Thymus (tissue), 11 donors: ENCODE measurements at regions not wholly inside any gene's neighbourhood (a gene's known extent, or its start where the extent isn't known, plus 50 kb on each side); places are given as distances from the start of the nearest gene placed in this dataset.
A peak's percentile ranks its signal among the peaks of the same experiment; 100 is the strongest.

ENCODE experiments used
- DNase-seq, 9 donors: peaks; one replicate each; pipeline ENCODE4 v3.0.0-alpha.2; 2013; ENCODE audit warnings: low spot score in 9 of 9, low read depth in 6 of 9, missing footprints in 1 of 9
- H3K27ac ChIP-seq, 2 donors: one replicate each; pipeline ENCODE4 v1.5.1; 2013; ENCODE audit warnings: control low read depth in 1 of 2, low read depth in 1 of 2, low read length in 1 of 2, mild to moderate bottlenecking in 1 of 2, moderate library complexity in 1 of 2
- H3K27me3 ChIP-seq, 2 donors: one replicate each; pipeline ENCODE4 v1.5.1; 2013; ENCODE audit warnings: low read length in 1 of 2; ENCODE audit not compliant: control insufficient read depth in 2 of 2, insufficient read depth in 1 of 2
- H3K36me3 ChIP-seq, 2 donors: one replicate each; pipeline ENCODE4 v1.5.1; 2013; ENCODE audit warnings: low read length in 1 of 2, mild to moderate bottlenecking in 1 of 2, moderate library complexity in 1 of 2; ENCODE audit not compliant: control insufficient read depth in 2 of 2, insufficient read depth in 2 of 2
- H3K4me1 ChIP-seq, 2 donors: one replicate each; pipeline ENCODE4 v1.5.1; 2013; ENCODE audit warnings: low read length in 2 of 2; ENCODE audit not compliant: control insufficient read depth in 2 of 2, insufficient read depth in 2 of 2
- H3K4me3 ChIP-seq, 2 donors: one replicate each; pipeline ENCODE4 v1.5.1; 2013; ENCODE audit warnings: low read length in 2 of 2, control low read depth in 1 of 2, mild to moderate bottlenecking in 1 of 2
- H3K9me3 ChIP-seq, 2 donors: one replicate each; pipeline ENCODE4 v1.5.1; 2013; ENCODE audit warnings: low read length in 1 of 2, mild to moderate bottlenecking in 1 of 2; ENCODE audit not compliant: control insufficient read depth in 2 of 2, insufficient read depth in 1 of 2
- WGBS: extraction: QIAGEN DNeasy Blood & Tissue Kit; methylation state at CpG from one replicate; pipeline ENCODE4 v1.1.7; 2013; 5-methylcytosine and 5-hydroxymethylcytosine counted together
- donor health status: healthy.

DNA sequence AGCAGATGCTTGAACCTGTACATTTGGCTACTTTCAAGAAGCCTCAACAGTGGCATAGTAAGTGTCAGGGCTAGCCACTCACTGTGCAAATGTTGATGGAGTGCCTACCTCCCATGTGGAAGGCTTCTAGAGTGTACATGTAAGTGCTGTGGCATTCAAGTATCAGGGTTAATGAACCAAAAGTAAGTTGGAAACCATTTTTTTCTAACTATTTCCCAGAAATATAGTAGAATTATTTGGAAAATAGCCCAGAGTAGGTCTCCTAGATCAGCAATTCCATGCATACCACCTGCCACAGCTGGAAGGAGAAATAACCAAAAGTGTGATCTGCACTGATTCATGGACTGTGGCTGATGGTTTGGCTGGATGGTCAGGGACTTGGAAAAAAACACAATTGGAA, 53.3 kb downstream of the FOXD1 start:
- no peak overlapping the region for H3K4me3 ChIP-seq
- no peaks in the 10 kb centered on the region for H3K4me1 ChIP-seq
- H3K27me3 ChIP-seq: peaks cover 0 to 7% of the 10 kb centered on the region in 2 donors
- H3K9me3 ChIP-seq: no peaks in the 10 kb centered on the region
- no peak overlapping the region for H3K27ac ChIP-seq
- no peaks in the 10 kb centered on the region for H3K36me3 ChIP-seq
- DNase-seq: no peak

DNA sequence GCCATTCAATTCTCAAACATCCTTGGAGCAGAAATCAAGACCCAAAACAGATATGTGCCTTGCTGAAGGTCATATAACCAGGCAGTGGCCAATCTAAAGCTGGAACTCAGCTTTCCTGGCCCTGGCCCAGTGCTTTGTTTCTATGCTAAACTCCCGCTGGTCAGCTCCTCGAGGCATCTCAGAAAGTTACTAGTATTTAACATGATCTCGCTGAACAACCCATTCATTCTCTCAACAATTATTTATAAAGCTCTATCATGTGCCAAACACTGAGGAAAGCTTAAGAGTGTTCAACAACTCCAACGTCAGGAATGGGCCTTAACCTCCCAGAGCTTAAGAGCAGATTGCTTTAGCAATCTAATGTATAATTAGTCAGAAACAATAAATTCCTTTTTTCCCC, 54.0 kb downstream of the FOXD1 start:
- Histone ChIP-seq H3K27me3 (peaks cover 0 to 6% of the 10 kb centered on the region in 2 donors), H3K4me3 (no peak overlapping the region), H3K27ac (no peak overlapping the region), H3K9me3 (no peaks in the 10 kb centered on the region), H3K36me3 (no peaks in the 10 kb centered on the region), H3K4me1 (no peaks in the 10 kb centered on the region)
- 92% methylated on average over 4 of the region's 4 CpGs for WGBS
- DNase-seq: no peak

DNA sequence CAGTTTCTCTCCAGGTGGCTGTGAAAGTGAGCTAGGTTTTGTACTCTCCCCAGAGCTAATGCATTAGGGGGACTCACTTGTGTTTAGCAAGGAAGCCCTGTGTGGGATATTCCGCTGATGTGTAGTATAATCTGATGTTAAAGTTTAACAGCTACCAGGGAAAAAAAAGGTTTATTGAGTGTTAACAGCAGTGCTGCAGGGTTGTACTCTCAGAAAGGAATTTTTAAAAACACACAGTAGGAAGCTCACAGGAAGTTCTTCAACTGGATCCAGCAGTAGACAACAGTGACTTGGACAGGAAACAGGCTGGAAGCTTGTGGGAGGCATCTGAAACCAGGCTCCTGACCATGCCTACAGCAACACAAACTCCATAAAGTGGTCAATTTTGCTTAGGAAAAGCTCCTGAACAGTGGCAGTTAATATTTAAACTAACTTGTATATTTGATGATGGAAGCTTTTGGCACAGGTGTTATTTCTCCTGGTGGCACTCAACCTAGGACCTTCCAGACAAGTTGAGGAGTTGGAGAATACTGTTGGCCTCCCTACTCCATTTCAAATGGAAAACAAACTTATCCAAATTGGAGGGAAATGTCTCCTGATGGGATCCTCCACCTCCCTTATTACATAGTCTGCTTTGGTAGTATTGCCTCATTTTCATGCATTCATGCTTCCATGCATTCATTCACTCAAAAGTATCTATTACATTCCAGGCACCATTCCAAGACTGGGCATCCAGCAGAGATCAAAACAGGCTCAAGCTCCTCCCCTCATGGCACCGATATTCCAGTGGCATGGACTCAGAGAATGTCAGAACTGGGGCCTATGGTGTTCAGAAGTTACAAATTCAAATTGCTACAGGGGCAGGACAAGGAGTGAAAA, 54.7 kb downstream of the FOXD1 start:
- H3K4me1 ChIP-seq: peaks cover 0 to 2% of the 10 kb centered on the region in 2 donors
- H3K9me3 ChIP-seq: peaks cover 0 to 3% of the 10 kb centered on the region in 2 donors
- H3K27me3 ChIP-seq: peaks cover 0 to 6% of the 10 kb centered on the region in 2 donors
- DNase-seq: no peak
- no peak overlapping the region for H3K27ac ChIP-seq
- H3K4me3 ChIP-seq: no peak overlapping the region
- no peaks in the 10 kb centered on the region for H3K36me3 ChIP-seq
- WGBS: 93% methylated on average over 2 of the region's 2 CpGs

DNA sequence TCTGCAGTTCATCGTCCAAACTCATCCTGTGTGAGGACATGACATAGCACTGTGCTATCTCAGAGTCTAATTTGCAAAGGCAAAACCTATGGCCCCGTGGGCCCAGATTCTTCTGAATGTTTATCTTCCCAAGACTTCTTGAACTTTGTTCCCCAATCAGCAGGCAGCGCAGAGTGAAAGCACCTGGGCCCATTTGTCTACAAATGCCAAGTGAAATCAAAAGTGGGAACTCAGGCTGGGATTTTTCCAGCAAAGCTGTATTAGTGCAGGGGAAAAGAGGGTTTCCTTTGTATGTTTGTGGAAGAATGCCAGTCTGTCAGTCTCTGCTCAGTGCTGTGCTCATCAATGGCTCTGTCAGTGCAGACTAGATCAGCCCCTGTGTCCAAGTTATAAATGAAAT, 55.8 kb downstream of the FOXD1 start:
- Histone ChIP-seq H3K27ac (no peak overlapping the region), H3K36me3 (no peaks in the 10 kb centered on the region), H3K27me3 (peaks cover 0 to 6% of the 10 kb centered on the region in 2 donors), H3K4me1 (peaks cover 0 to 12% of the 10 kb centered on the region in 2 donors), H3K4me3 (no peak overlapping the region), H3K9me3 (peaks cover 0 to 5% of the 10 kb centered on the region in 2 donors)
- WGBS: 83% methylated on average over 3 of the region's 3 CpGs
- no peak for DNase-seq

DNA sequence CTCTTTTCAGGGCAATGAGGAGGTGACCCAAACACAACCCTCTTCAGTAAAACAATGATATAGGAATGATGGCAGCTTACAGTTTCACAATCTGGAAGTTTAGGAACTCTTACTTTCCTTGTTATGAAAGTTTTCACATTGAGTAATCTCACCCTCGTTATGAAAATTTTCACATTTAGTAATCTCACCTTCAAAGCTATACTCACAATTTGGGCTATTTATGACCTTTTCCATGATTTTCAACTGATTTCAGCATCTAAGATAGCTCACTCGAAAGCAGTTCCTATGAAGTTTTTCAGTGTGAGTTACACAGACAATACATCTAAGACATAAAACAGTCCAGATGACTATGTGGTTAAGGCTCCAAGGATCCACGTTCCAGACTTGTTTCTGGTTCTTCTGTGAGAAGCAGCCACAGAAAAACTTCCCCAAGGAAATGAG, 57.1 kb downstream of the FOXD1 start:
- WGBS: 61% methylated on average over 3 of the region's 3 CpGs
- Histone ChIP-seq H3K27me3 (peaks cover 0 to 6% of the 10 kb centered on the region in 2 donors), H3K4me3 (no peak overlapping the region), H3K27ac (no peak overlapping the region), H3K9me3 (peaks cover 0 to 5% of the 10 kb centered on the region in 2 donors), H3K36me3 (no peaks in the 10 kb centered on the region), H3K4me1 (peaks cover 0 to 21% of the 10 kb centered on the region in 2 donors)
- no peak for DNase-seq

DNA sequence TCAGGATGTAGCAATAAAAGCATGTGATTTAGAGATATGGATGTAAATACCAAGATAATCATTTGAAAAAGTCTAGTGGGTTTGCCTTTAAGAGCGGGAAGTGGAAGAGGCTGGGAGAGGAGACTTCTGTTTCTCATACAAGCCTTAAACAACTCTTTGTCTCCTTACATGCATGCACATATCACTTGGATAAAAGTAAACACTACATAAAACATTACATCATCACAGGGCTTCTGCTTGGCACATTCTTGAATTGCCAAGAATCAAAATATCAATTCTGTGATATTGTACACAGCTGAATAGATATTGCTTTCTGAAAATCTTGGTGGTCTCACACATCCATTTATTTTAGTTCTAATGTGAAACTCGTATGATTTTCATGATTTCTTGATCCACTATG, 57.6 kb downstream of the FOXD1 start:
- WGBS: 89% methylated on average over 2 of the region's 2 CpGs
- Histone ChIP-seq H3K4me1 (peaks cover 0 to 21% of the 10 kb centered on the region in 2 donors), H3K27me3 (peaks cover 0 to 6% of the 10 kb centered on the region in 2 donors), H3K36me3 (no peaks in the 10 kb centered on the region), H3K4me3 (no peak overlapping the region), H3K9me3 (peaks cover 0 to 5% of the 10 kb centered on the region in 2 donors), H3K27ac (no peak overlapping the region)
- no peak for DNase-seq

DNA sequence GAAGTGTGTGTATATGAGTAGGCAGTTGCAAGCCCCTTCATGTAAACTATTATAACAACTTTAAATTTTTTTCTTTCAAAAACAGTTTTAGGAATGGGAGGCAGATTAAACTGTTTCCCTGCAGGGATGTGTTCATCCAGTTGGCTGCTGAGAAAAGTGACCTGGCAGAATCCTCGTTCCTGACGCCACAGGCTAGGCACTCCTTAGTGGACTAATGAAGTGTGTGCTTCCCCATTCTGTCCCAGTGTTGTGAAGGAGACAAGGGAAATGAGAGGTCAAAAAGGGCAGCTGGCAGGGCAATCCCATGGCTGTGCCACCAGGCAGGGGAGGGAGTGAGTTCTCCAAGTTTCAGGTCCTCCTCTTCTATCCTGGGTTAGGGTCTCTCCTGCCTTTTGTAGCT, 59.8 kb downstream of the FOXD1 start:
- 95% methylated on average over 2 of the region's 2 CpGs for WGBS
- DNase-seq: no peak
- Histone ChIP-seq H3K27me3 (peaks cover 2 to 14% of the 10 kb centered on the region in 2 donors), H3K9me3 (peaks cover 4 to 5% of the 10 kb centered on the region in 2 donors), H3K4me1 (peaks cover 0 to 21% of the 10 kb centered on the region in 2 donors), H3K36me3 (no peaks in the 10 kb centered on the region), H3K27ac (no peak overlapping the region), H3K4me3 (no peak overlapping the region)

DNA sequence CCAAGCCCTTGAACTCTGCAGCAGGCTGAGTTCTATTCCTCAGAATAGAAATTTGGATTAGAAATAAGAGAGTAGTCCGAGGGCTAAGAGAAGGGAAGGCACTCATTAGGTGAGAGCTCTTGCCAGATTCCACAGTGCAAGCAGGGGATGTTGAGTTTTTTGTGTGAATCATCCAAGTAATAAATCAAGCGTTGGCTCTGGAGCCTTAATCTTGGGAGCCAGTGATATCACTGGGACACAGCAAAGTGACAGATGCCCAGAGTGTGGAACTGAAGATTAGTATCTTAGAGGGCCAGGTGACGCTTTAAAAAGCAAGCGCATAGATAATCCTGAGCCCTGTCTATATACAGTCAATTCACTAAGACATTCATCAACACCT, 60.3 kb downstream of the FOXD1 start:
- peaks cover 0 to 21% of the 10 kb centered on the region in 2 donors for H3K4me1 ChIP-seq
- H3K27me3 ChIP-seq: peaks cover 6 to 19% of the 10 kb centered on the region in 2 donors
- H3K4me3 ChIP-seq: no peak overlapping the region
- WGBS: 87% methylated on average over 4 of the region's 4 CpGs
- peaks cover 7% of the 10 kb centered on the region in 2 donors for H3K9me3 ChIP-seq
- peak overlapping the region; percentile 21 to 36 for H3K27ac ChIP-seq
- DNase-seq: no peak
- no peaks in the 10 kb centered on the region for H3K36me3 ChIP-seq

DNA sequence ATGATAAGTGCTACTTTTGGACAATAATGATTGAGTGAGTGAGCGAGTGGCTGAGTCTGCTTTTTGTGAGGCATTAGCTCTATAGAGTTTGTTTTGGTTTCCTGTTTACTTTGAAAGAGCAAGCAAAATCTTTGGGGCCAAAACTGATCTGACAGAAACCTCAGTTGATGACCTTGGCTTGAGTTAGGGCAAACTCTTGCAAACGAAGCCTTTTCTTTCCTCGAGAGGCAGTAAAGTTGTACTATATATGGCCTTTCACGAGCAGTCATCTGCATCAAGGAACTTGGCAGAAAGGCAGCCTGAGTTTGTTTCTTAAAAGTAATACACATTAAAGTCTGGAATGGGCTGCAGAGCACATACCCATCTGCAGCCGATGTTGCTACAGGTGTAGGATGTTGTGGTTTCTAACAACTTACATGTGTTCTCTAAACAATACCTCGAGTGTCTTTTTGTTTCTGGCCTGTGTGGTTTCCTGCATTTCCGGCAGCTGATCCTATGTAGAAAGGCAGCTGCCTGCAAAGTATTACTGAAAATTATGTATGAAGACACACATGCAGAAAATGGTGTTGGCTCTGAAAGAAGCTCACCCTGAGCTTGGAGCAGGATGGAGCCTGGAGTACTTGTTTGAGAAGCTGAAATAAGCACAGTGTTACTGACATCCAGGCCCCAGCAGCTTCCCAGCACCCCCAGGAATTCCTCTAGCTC, 60.8 kb downstream of the FOXD1 start:
- Histone ChIP-seq H3K27ac (peak overlapping the region; percentile 21 to 36), H3K27me3 (peaks cover 12 to 20% of the 10 kb centered on the region in 2 donors), H3K4me1 (peaks cover 0 to 21% of the 10 kb centered on the region in 2 donors), H3K4me3 (no peak overlapping the region), H3K9me3 (peaks cover 10 to 11% of the 10 kb centered on the region in 2 donors), H3K36me3 (no peaks in the 10 kb centered on the region)
- DNase-seq: peak; percentile 20 to 86 (median 62)
- WGBS: 6% methylated on average over 7 of the region's 7 CpGs
